HepG2 (cell line): ENCODE measurements at regions not wholly inside any gene's neighbourhood (a gene's known extent, or its start where the extent isn't known, plus 50 kb on each side); places are given as distances from the start of the nearest gene placed in this dataset.

Experiments
- ATAC-seq: fragments of 200-7000 bp; cut with Tn5 transposase; 3 replicates; pipeline ENCODE4 v1.9.1; 2020; ENCODE audit warnings: mild to moderate bottlenecking, moderate library complexity
- BruUV-seq: library from RNA; stranded (reverse); fragments of 400-500 nt; replicated peaks from 2 replicates; lab custom pipeline; 2021; lab: Mats Ljungman, UMichigan
- CTCF ChIA-PET: fragments of 300-600 bp; formaldehyde crosslinking; extraction: SDS; loops from one replicate; lab custom pipeline; 2021; ENCODE audit warnings: low total read pairs, inconsistent platforms, low intra/inter-chr PET ratio; lab: Yijun Ruan, JAX
- POLR2A ChIA-PET: fragments of 350-600 bp; sonication (Branson Sonifier 250); formaldehyde crosslinking; loops from one replicate; lab custom pipeline; 2020; ENCODE audit warnings: antibody characterized with exemption, inconsistent platforms; lab: Yijun Ruan, JAX
- DNase-seq: peaks from one replicate; pipeline ENCODE4 v3.0.0-alpha.2; 2015; ENCODE audit warnings: low spot score
- FAIRE-seq: peaks from 3 replicates; lab custom pipeline; 2011; peaks lifted over from hg19 to GRCh38; lab: Jason Lieb, UNC
- H2AFZ ChIP-seq: one replicate; pipeline ENCODE4 v1.6.1; 2011; ENCODE audit warnings: low read length, inconsistent platforms
- H3K27ac ChIP-seq: fragments of 300-600 bp; 3 replicates; pipeline ENCODE4 v1.8.0; 2011; ENCODE audit warnings: mixed run types, mild to moderate bottlenecking, mixed read lengths, low read length, inconsistent platforms; ENCODE audit not compliant: insufficient read depth; ENCODE audit errors: extremely low read length
- H3K27me3 ChIP-seq, 2 experiments: fragments of 200-600 bp in 1 of 2; 2 replicates in 1 of 2; 3 replicates in 1 of 2; pipeline versions ENCODE4 v1.6.0 to v1.8.0; 2011; ENCODE audit warnings: low read length in 2 of 2, mild to moderate bottlenecking in 2 of 2, moderate library complexity in 2 of 2, inconsistent platforms in 1 of 2; ENCODE audit not compliant: insufficient read depth in 2 of 2, control insufficient read depth in 1 of 2
- H3K36me3 ChIP-seq, 2 experiments: fragments of 200-600 bp in 1 of 2; replicated peaks in 1 of 2; 2 replicates in 1 of 2; 3 replicates in 1 of 2; pipeline versions ENCODE4 v1.5.1 to v1.8.0; 2011; ENCODE audit warnings: low read length in 2 of 2, inconsistent platforms in 1 of 2; ENCODE audit not compliant: insufficient read depth in 2 of 2, control insufficient read depth in 1 of 2
- H3K4me1 ChIP-seq: 2 replicates; pipeline ENCODE4 v1.5.1; 2012; ENCODE audit warnings: low read length, inconsistent platforms; ENCODE audit not compliant: insufficient read depth
- H3K4me2 ChIP-seq: 2 replicates; pipeline ENCODE4 v1.6.0; 2011; ENCODE audit warnings: low read depth, low read length, inconsistent platforms
- H3K4me3 ChIP-seq, 3 experiments: fragments of 200-600 bp in 1 of 3; sonication (generic), shearing (Covaris generic) in 1 of 3; replicated peaks in 1 of 3; 2 replicates each; pipeline ENCODE4 v1.5.1; 2011 to 2016; ENCODE audit warnings: low read length in 3 of 3, inconsistent platforms in 2 of 3, low read depth in 2 of 3, mild to moderate bottlenecking in 2 of 3, control low read depth in 1 of 3, mixed read lengths in 1 of 3; ENCODE audit not compliant: insufficient read depth in 1 of 3
- H3K79me2 ChIP-seq: one replicate; pipeline ENCODE4 v1.6.1; 2011; ENCODE audit warnings: low read length, inconsistent platforms; ENCODE audit not compliant: insufficient read depth
- H3K9ac ChIP-seq: 2 replicates; pipeline ENCODE4 v1.6.0; 2011; ENCODE audit warnings: mild to moderate bottlenecking, low read depth, low read length, inconsistent platforms; ENCODE audit not compliant: insufficient read depth
- H3K9me3 ChIP-seq: 2 replicates; pipeline ENCODE4 v1.5.1; 2012; ENCODE audit warnings: mild to moderate bottlenecking, low read length
- H4K20me1 ChIP-seq: 2 replicates; pipeline ENCODE4 v1.6.0; 2011; ENCODE audit warnings: inconsistent platforms, mild to moderate bottlenecking, low read length, moderate library complexity; ENCODE audit not compliant: insufficient read depth
- ZFX ChIP-seq: sonication (generic); formaldehyde crosslinking; IDR thresholded peaks from 2 replicates; pipeline ENCODE4 v1.4.0; 2020; ENCODE audit warnings: mild to moderate bottlenecking, low read depth, missing genetic modification reagents, moderate library complexity
- ZNF557 ChIP-seq: sonication (generic); formaldehyde crosslinking; IDR thresholded peaks from 2 replicates; pipeline ENCODE4 v1.4.0; 2020; ENCODE audit warnings: missing genetic modification reagents
- ZSCAN31 ChIP-seq: sonication (generic); formaldehyde crosslinking; IDR thresholded peaks from 2 replicates; pipeline ENCODE4 v1.5.0; 2020; ENCODE audit warnings: low read depth, mild to moderate bottlenecking, missing genetic modification reagents
- WGBS: methylation state at CpG from one replicate; pipeline ENCODE4 v1.1.6; 2017; ENCODE audit warnings: low lambda C conversion rate; 5-methylcytosine and 5-hydroxymethylcytosine counted together
- in situ Hi-C: cut with HindIII; loops from 2 replicates; pipeline ENCODE4 v1.10.0; 2017; ENCODE audit warnings: low pct_unique_long_range_greater_than_20kb; ENCODE audit not compliant: extremely low pct_ligation_motif_present
- intact Hi-C: fragments of 100-400 bp; cut with micrococcal nuclease; formaldehyde crosslinking; loops from one replicate; pipeline ENCODE4 v1.10.0; 2022; ENCODE audit not compliant: unreplicated experiment
- TF ChIP-seq, protein P1 (sequence below): sonication (generic); formaldehyde crosslinking; IDR thresholded peaks from 2 replicates; pipeline ENCODE4 v1.5.0; 2020; ENCODE audit warnings: mild to moderate bottlenecking, low read depth, missing genetic modification reagents, borderline replicate concordance
- TF ChIP-seq, protein P2 (sequence below): sonication (generic); formaldehyde crosslinking; IDR thresholded peaks from 2 replicates; pipeline ENCODE4 v1.5.1; 2020; ENCODE audit warnings: mild to moderate bottlenecking, missing genetic modification reagents, borderline replicate concordance
- TF ChIP-seq, protein P3 (sequence below): IDR thresholded peaks from 2 replicates; pipeline ENCODE4 v1.6.1; 2016; ENCODE audit warnings: low read depth, borderline replicate concordance

DNA sequence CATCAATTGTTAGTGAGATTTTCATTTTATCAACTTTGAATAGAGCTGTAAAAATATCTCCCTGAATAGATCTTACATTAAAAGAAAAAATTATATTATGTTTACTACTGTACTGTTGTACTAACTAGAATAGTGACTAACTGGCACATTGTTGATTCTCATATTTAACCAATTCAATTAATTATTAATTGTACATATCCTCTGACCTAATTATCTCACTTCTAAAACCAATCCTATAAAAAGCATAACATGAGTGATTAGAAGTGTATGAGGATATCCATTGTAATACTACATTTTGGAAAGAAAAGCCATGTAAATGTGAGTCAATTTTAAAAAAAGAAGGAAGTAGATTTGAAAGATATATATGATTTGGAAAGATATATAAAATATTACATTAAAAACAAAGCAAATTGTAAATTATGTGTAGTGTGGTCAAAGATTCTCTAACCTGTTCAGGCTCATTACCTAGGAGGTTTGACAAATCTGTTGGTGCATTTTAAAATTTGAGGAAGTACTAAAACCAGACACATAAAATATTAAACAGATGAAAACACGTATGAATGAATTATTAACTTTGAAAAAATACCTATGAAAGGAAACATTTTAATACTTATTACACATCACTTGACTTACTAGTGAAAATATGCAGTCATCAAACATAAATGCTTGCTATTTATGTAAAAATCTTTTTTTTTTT, 829.8 kb upstream of the SLC10A2 start:
- H3K27me3 ChIP-seq: no peaks in the 10 kb centered on the region
- H2AFZ ChIP-seq: no peak overlapping the region
- ChIA-PET POLR2A (no interaction called here), CTCF (no interaction called here)
- no peak overlapping the region for H3K27ac ChIP-seq
- no peaks in the 10 kb centered on the region for H3K4me1 ChIP-seq
- no peaks in the 10 kb centered on the region for H3K79me2 ChIP-seq
- no peaks in the 10 kb centered on the region for H3K36me3 ChIP-seq
- no peak for ATAC-seq
- no peak for FAIRE-seq
- in situ Hi-C loops: no loop called here
- DNase-seq: no peak
- H3K9me3 ChIP-seq: peaks cover 39% of the 10 kb centered on the region
- WGBS: 0% methylated on average over 1 of the region's 1 CpG
- no peak overlapping the region for H3K9ac ChIP-seq
- intact Hi-C loops: no loop called here
- no peak overlapping the region for H3K4me2 ChIP-seq
- no peaks in the 10 kb centered on the region for H4K20me1 ChIP-seq
- H3K4me3 ChIP-seq: no peak overlapping the region
- TF ChIP-seq, protein P1, sequence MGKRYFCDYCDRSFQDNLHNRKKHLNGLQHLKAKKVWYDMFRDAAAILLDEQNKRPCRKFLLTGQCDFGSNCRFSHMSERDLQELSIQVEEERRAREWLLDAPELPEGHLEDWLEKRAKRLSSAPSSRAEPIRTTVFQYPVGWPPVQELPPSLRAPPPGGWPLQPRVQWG (CRISPR knock-in tag): no peak
- TF ChIP-seq, protein P2, sequence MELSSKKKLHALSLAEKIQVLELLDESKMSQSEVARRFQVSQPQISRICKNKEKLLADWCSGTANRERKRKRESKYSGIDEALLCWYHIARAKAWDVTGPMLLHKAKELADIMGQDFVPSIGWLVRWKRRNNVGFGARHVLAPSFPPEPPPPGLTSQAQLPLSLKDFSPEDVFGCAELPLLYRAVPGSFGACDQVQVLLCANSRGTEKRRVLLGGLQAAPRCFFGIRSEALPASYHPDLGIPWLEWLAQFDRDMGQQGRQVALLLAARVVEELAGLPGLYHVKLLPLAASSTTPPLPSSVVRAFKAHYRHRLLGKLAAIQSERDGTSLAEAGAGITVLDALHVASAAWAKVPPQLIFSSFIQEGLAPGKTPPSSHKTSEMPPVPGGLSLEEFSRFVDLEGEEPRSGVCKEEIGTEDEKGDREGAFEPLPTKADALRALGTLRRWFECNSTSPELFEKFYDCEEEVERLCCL (CRISPR knock-in tag): no peak
- TF ChIP-seq ZNF557 (no peak), ZFX (CRISPR knock-in tag) (no peak), ZSCAN31 (CRISPR knock-in tag) (no peak)
- TF ChIP-seq, protein P3, sequence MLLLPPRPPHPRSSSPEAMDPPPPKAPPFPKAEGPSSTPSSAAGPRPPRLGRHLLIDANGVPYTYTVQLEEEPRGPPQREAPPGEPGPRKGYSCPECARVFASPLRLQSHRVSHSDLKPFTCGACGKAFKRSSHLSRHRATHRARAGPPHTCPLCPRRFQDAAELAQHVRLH (CRISPR knock-in tag): no peak
- BruUV-seq: no TSS peak
